ENCODE measurements at regions not wholly inside any gene's neighbourhood (a gene's known extent, or its start where the extent isn't known, plus 50 kb on each side); places are given as distances from the start of the nearest gene placed in this dataset.

DNA sequence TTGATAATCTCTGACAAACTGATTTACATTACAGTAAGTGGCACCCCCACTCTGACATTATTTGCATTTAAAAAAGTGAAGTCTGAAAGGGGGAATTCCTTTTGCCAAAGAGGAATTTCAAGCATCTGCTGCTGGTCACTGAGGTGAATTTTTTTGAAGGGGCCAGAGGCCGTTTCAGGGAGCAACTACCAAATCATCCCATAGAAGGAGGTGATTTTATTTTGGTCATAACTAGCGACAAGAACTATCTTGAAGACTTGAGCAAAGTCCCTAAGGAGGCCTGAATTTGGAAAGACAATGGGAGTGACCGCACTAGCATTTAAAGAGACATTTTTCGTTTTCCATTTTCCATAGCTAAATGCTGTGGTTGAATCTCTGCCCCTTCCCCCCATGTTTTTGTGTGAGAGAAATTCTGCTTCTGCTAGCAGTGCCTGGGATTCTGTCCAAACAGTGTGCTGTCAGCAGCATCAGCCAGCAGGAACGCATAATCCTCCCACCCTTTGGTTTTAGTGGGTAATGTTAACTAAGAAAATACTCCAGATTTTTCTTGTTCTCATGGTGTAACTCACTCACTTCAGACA, 110.1 kb upstream of the MED14 start (continued):
- TF ChIP-seq, protein P1, sequence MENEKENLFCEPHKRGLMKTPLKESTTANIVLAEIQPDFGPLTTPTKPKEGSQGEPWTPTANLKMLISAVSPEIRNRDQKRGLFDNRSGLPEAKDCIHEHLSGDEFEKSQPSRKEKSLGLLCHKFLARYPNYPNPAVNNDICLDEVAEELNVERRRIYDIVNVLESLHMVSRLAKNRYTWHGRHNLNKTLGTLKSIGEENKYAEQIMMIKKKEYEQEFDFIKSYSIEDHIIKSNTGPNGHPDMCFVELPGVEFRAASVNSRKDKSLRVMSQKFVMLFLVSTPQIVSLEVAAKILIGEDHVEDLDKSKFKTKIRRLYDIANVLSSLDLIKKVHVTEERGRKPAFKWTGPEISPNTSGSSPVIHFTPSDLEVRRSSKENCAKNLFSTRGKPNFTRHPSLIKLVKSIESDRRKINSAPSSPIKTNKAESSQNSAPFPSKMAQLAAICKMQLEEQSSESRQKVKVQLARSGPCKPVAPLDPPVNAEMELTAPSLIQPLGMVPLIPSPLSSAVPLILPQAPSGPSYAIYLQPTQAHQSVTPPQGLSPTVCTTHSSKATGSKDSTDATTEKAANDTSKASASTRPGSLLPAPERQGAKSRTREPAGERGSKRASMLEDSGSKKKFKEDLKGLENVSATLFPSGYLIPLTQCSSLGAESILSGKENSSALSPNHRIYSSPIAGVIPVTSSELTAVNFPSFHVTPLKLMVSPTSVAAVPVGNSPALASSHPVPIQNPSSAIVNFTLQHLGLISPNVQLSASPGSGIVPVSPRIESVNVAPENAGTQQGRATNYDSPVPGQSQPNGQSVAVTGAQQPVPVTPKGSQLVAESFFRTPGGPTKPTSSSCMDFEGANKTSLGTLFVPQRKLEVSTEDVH (IDR thresholded peaks at IDR 0.05; ENCODE audit: low read depth, partially characterized antibody): no peak
- TF ChIP-seq LARP7 (IDR thresholded peaks at IDR 0.05): no peak
- TF ChIP-seq BCL3 (IDR thresholded peaks at IDR 0.05; ENCODE audit: borderline replicate concordance, insufficient read depth, low read depth, low read length, poor library complexity, severe bottlenecking): no peak
- TF ChIP-seq CTCF (IDR thresholded peaks at IDR 0.05 in 2 of 3, conservative IDR thresholded peaks at IDR 0.05 in 1 of 3; ENCODE audit: control insufficient read depth in 2 of 3, extremely low read depth in 1 of 3, insufficient read depth in 1 of 3, low read depth in 3 of 3, low read length in 3 of 3): no peak
